ENCODE measurements at regions not wholly inside any gene's neighbourhood (a gene's known extent, or its start where the extent isn't known, plus 50 kb on each side); places are given as distances from the start of the nearest gene placed in this dataset.

DNA sequence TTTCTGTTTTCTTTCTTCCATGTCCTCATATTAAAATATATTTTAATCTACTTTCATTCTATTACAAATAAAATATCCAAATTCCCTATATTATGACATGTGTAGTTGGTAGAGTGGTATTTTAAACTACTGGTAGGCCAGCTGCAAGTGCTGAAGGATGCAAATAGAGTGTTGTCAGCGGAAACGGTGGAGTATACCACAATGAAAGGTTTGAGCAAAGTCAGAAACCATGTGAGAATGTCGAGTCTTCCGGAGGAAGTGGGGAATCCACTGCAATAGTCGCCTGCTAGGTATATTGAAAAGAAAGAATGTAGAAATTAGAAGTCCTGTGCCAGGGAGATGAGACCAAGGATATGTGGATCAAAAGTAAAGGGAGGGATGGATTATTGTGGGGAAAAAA, 373.9 kb downstream of the DSEL start:
- TF ChIP-seq CTCF (IDR thresholded peaks at IDR 0.05; ENCODE audit: low read depth, low read length, poor library complexity, severe bottlenecking) (no peak), EZH2phosphoT487 (IDR thresholded peaks at IDR 0.05; ENCODE audit: borderline replicate concordance, low read length) (no peak)
